RWPE2 (cell line): ENCODE measurements at regions not wholly inside any gene's neighbourhood (a gene's known extent, or its start where the extent isn't known, plus 50 kb on each side); places are given as distances from the start of the nearest gene placed in this dataset.
A peak's percentile ranks its signal among the peaks of the same experiment; 100 is the strongest.

ENCODE experiments used
- ATAC-seq: fragments of 200-7000 bp; cut with Tn5 transposase; 3 replicates; pipeline ENCODE4 v1.9.1; 2021; ENCODE audit warnings: low read depth
- DNase-seq: peaks from one replicate; pipeline ENCODE4 v3.0.0-alpha.2; 2020; ENCODE audit warnings: low spot score
- H3K27ac ChIP-seq: fragments of 450-650 bp; 2 replicates; pipeline ENCODE4 v1.5.1; 2017; ENCODE audit warnings: mild to moderate bottlenecking; ENCODE audit not compliant: poor library complexity, severe bottlenecking
- H3K27me3 ChIP-seq: fragments of 250-450 bp; sonication (Bioruptor Pico); 2 replicates; pipeline ENCODE4 v1.5.1; 2021; ENCODE audit warnings: mild to moderate bottlenecking, moderate library complexity; ENCODE audit not compliant: insufficient read depth, poor library complexity, severe bottlenecking
- H3K36me3 ChIP-seq: fragments of 250-450 bp; sonication (Bioruptor Pico); 2 replicates; pipeline ENCODE4 v1.5.1; 2020; ENCODE audit warnings: low read depth, mild to moderate bottlenecking, moderate library complexity
- H3K4me1 ChIP-seq: fragments of 250-450 bp; sonication (Bioruptor Pico); 2 replicates; pipeline ENCODE4 v1.5.1; 2021; ENCODE audit warnings: mild to moderate bottlenecking, moderate library complexity; ENCODE audit not compliant: insufficient read depth, poor library complexity, severe bottlenecking
- H3K4me3 ChIP-seq: fragments of 250-450 bp; sonication (Bioruptor Pico); 2 replicates; pipeline ENCODE4 v1.5.1; 2021; ENCODE audit warnings: mild to moderate bottlenecking, moderate library complexity; ENCODE audit not compliant: severe bottlenecking
- H3K9me3 ChIP-seq: fragments of 250-450 bp; sonication (Bioruptor Pico); 2 replicates; pipeline ENCODE4 v1.5.1; 2021; ENCODE audit warnings: mild to moderate bottlenecking, moderate library complexity; ENCODE audit not compliant: severe bottlenecking
- CTCF ChIP-seq: fragments of 450-650 bp; IDR thresholded peaks from one replicate; pipeline ENCODE4 v1.5.1; 2017; ENCODE audit warnings: mild to moderate bottlenecking, moderate library complexity; ENCODE audit not compliant: poor library complexity, severe bottlenecking

- TF ChIP-seq CTCF, result peak; percentile 81
- no peak for DNase-seq
- Histone ChIP-seq H3K27me3 (no peaks in the 10 kb centered on the region), H3K4me1 (peaks cover 13% of the 10 kb centered on the region), H3K36me3 (no peaks in the 10 kb centered on the region), H3K4me3 (no peak overlapping the region), H3K9me3 (no peaks in the 10 kb centered on the region), H3K27ac (peak overlapping the region; percentile 41)
- ATAC-seq, result peak; percentile 84
Observed at GRCh38 chr18:76686737-76687231, 135.6 kb upstream of the ZNF236 start.

- Histone ChIP-seq H3K9me3 (no peaks in the 10 kb centered on the region), H3K4me3 (no peak overlapping the region), H3K27me3 (no peaks in the 10 kb centered on the region), H3K36me3 (no peaks in the 10 kb centered on the region), H3K27ac (no peak overlapping the region), H3K4me1 (peaks cover 13% of the 10 kb centered on the region)
- DNase-seq, result no peak
- no peak for ATAC-seq
- no peak for TF ChIP-seq CTCF
Observed at GRCh38 chr18:76685860-76686259, 136.5 kb upstream of the ZNF236 start.

- no peak overlapping the region for H3K27ac ChIP-seq
- H3K4me3 ChIP-seq, result no peak overlapping the region
- no peaks in the 10 kb centered on the region for H3K9me3 ChIP-seq
- no peak for TF ChIP-seq CTCF
- peaks cover 13% of the 10 kb centered on the region for H3K4me1 ChIP-seq
- H3K27me3 ChIP-seq, result no peaks in the 10 kb centered on the region
- ATAC-seq (no peak), DNase-seq (no peak)
- H3K36me3 ChIP-seq, result no peaks in the 10 kb centered on the region
Observed at GRCh38 chr18:76685402-76685801, 137.0 kb upstream of the ZNF236 start.

GRCh38 chr18:76684265-76684664 lies 138.1 kb upstream of the ZNF236 start:
- H3K27ac ChIP-seq, result no peak overlapping the region
- H3K4me1 ChIP-seq, result peaks cover 13% of the 10 kb centered on the region
- no peak overlapping the region for H3K4me3 ChIP-seq
- DNase-seq (no peak), ATAC-seq (no peak)
- no peaks in the 10 kb centered on the region for H3K9me3 ChIP-seq
- no peaks in the 10 kb centered on the region for H3K27me3 ChIP-seq
- TF ChIP-seq CTCF, result no peak
- no peaks in the 10 kb centered on the region for H3K36me3 ChIP-seq

GRCh38 chr18:76679945-76680344 lies 142.4 kb upstream of the ZNF236 start:
- Histone ChIP-seq H3K36me3 (no peaks in the 10 kb centered on the region), H3K4me1 (no peaks in the 10 kb centered on the region), H3K4me3 (no peak overlapping the region), H3K27me3 (no peaks in the 10 kb centered on the region), H3K9me3 (no peaks in the 10 kb centered on the region), H3K27ac (no peak overlapping the region)
- DNase-seq, result no peak
- no peak for ATAC-seq
- no peak for TF ChIP-seq CTCF
